DND-41 (cell line): ENCODE measurements at regions not wholly inside any gene's neighbourhood (a gene's known extent, or its start where the extent isn't known, plus 50 kb on each side); places are given as distances from the start of the nearest gene placed in this dataset.
"Not testable (repeated sequence)": the region's sequence is repeated elsewhere in the genome, so short reads cannot be mapped to it uniquely, and the experiment has no call there.

ENCODE experiments used
- ATAC-seq: fragments of 200-7000 bp; cut with Tn5 transposase; 3 replicates; pipeline ENCODE4 v1.9.1; 2021; ENCODE audit warnings: low read depth; ENCODE audit not compliant: insufficient read depth
- DNase-seq: peaks from one replicate; pipeline ENCODE4 v3.0.0-alpha.2; 2020
- H2AFZ ChIP-seq: 2 replicates; pipeline ENCODE4 v1.6.0; 2012; ENCODE audit warnings: low read depth, low read length
- H3K27ac ChIP-seq: 2 replicates; pipeline ENCODE4 v1.5.1; 2012; ENCODE audit warnings: low read length, inconsistent platforms
- H3K27me3 ChIP-seq: fragments of 200-600 bp; sonication (generic); 2 replicates; pipeline ENCODE4 v1.6.0; 2012; ENCODE audit warnings: low read length, mild to moderate bottlenecking, inconsistent platforms; ENCODE audit not compliant: insufficient read depth, poor library complexity
- H3K36me3 ChIP-seq: 2 replicates; pipeline ENCODE4 v1.5.1; 2012; ENCODE audit warnings: low read length, inconsistent platforms; ENCODE audit not compliant: insufficient read depth
- H3K4me1 ChIP-seq: 2 replicates; pipeline ENCODE4 v1.5.1; 2012; ENCODE audit warnings: mild to moderate bottlenecking, low read length; ENCODE audit not compliant: insufficient read depth
- H3K4me2 ChIP-seq: 2 replicates; pipeline ENCODE4 v1.6.0; 2012; ENCODE audit warnings: mild to moderate bottlenecking, moderate library complexity, low read length, inconsistent platforms; ENCODE audit not compliant: insufficient read depth
- H3K4me3 ChIP-seq, 2 experiments: fragments of 200-600 bp in 1 of 2; shearing (Covaris generic) in 1 of 2; 2 replicates each; pipeline ENCODE4 v1.5.1; 2012 to 2016; ENCODE audit warnings: inconsistent platforms in 2 of 2, low read length in 2 of 2, mild to moderate bottlenecking in 2 of 2, low read depth in 1 of 2, moderate library complexity in 1 of 2
- H3K79me2 ChIP-seq: 2 replicates; pipeline ENCODE4 v1.6.0; 2012; ENCODE audit warnings: low read length, inconsistent platforms; ENCODE audit not compliant: insufficient read depth
- H3K9ac ChIP-seq: 2 replicates; pipeline ENCODE4 v1.6.0; 2012; ENCODE audit warnings: low read depth, mild to moderate bottlenecking, inconsistent platforms, low read length, moderate library complexity
- H3K9me3 ChIP-seq: 2 replicates; pipeline ENCODE4 v1.5.1; 2012; ENCODE audit warnings: low read length, moderate library complexity, mild to moderate bottlenecking, inconsistent platforms; ENCODE audit not compliant: insufficient read depth, severe bottlenecking
- H4K20me1 ChIP-seq: 2 replicates; pipeline ENCODE4 v1.6.0; 2012; ENCODE audit warnings: low read length; ENCODE audit not compliant: insufficient read depth

- not testable (repeated sequence) for H3K4me1 ChIP-seq, H3K4me3 ChIP-seq, H3K9ac ChIP-seq, H3K27ac ChIP-seq, H3K9me3 ChIP-seq, H3K36me3 ChIP-seq, H3K79me2 ChIP-seq, DNase-seq, H4K20me1 ChIP-seq, H2AFZ ChIP-seq, ATAC-seq, H3K4me2 ChIP-seq, H3K27me3 ChIP-seq
Observed at GRCh38 chr4:189563751-189564150, 376.9 kb upstream of the FRG1 start.

GRCh38 chr4:189566271-189566670, 374.4 kb upstream of the FRG1 start:
- DNase-seq, H4K20me1 ChIP-seq, ATAC-seq, H3K4me3 ChIP-seq, H3K27me3 ChIP-seq, H3K4me1 ChIP-seq, H2AFZ ChIP-seq, H3K27ac ChIP-seq, H3K36me3 ChIP-seq, H3K9me3 ChIP-seq, H3K79me2 ChIP-seq, H3K4me2 ChIP-seq, H3K9ac ChIP-seq: not testable (repeated sequence)

- H2AFZ ChIP-seq, H3K27me3 ChIP-seq, ATAC-seq, H3K79me2 ChIP-seq, H3K4me2 ChIP-seq, H3K4me3 ChIP-seq, H3K9ac ChIP-seq, H3K9me3 ChIP-seq, H4K20me1 ChIP-seq, H3K4me1 ChIP-seq, H3K27ac ChIP-seq, DNase-seq, H3K36me3 ChIP-seq: not testable (repeated sequence)
Observed at GRCh38 chr4:189566900-189567299, 373.8 kb upstream of the FRG1 start.

- H2AFZ ChIP-seq, H3K36me3 ChIP-seq: not testable (repeated sequence)
Observed at GRCh38 chr4:189579645-189580044, 361.0 kb upstream of the FRG1 start.

GRCh38 chr4:189586908-189587632, 353.6 kb upstream of the FRG1 start:
- not testable (repeated sequence) for ATAC-seq

More at GRCh38 chr4:189579645-189580044, 361.0 kb upstream of the FRG1 start:
- DNase-seq, ATAC-seq, H3K9me3 ChIP-seq, H3K79me2 ChIP-seq, H3K27ac ChIP-seq, H4K20me1 ChIP-seq, H3K4me2 ChIP-seq, H3K9ac ChIP-seq, H3K4me3 ChIP-seq, H3K27me3 ChIP-seq, H3K4me1 ChIP-seq: not testable (repeated sequence)

GRCh38 chr4:189589201-189589600, 351.5 kb upstream of the FRG1 start:
- not testable (repeated sequence) for H3K4me1 ChIP-seq, DNase-seq, H2AFZ ChIP-seq, H3K4me2 ChIP-seq, H3K4me3 ChIP-seq, H4K20me1 ChIP-seq, H3K36me3 ChIP-seq, H3K9me3 ChIP-seq, H3K9ac ChIP-seq, H3K79me2 ChIP-seq, H3K27ac ChIP-seq, H3K27me3 ChIP-seq, ATAC-seq

More at GRCh38 chr4:189586908-189587632, 353.6 kb upstream of the FRG1 start:
- not testable (repeated sequence) for H4K20me1 ChIP-seq, H3K9ac ChIP-seq, H3K36me3 ChIP-seq, DNase-seq, H3K79me2 ChIP-seq, H3K4me1 ChIP-seq, H2AFZ ChIP-seq, H3K4me3 ChIP-seq, H3K4me2 ChIP-seq, H3K9me3 ChIP-seq, H3K27me3 ChIP-seq, H3K27ac ChIP-seq
